Uterus (tissue), 2 donors: ENCODE measurements at regions not wholly inside any gene's neighbourhood (a gene's known extent, or its start where the extent isn't known, plus 50 kb on each side); places are given as distances from the start of the nearest gene placed in this dataset.

Experiments
- CTCF ChIP-seq, 4 experiments: fragments of 200-600 bp in 2 of 4; fragments of 450-650 bp in 2 of 4; sonication (generic) in 2 of 4; IDR thresholded peaks; one replicate each; pipeline ENCODE4 v1.5.1; 2016 to 2019; ENCODE audit warnings: antibody characterized with exemption in 4 of 4, mild to moderate bottlenecking in 2 of 4, moderate library complexity in 1 of 4
- POLR2A ChIP-seq, 2 donors: fragments of 450-650 bp; IDR thresholded peaks; one replicate each; pipeline ENCODE4 v1.6.1; 2016; ENCODE audit warnings: antibody characterized with exemption in 2 of 2, mild to moderate bottlenecking in 1 of 2, moderate library complexity in 1 of 2

- no peak for TF ChIP-seq CTCF (IDR thresholded peaks at IDR 0.05)
- TF ChIP-seq POLR2A (IDR thresholded peaks at IDR 0.05): no peak
These were observed 763.6 kb downstream of the ADCYAP1 start for GRCh38 chr18:1668279-1668678.
